Endothelial cell of hepatic sinusoid (primary cell): ENCODE measurements at regions not wholly inside any gene's neighbourhood (a gene's known extent, or its start where the extent isn't known, plus 50 kb on each side); places are given as distances from the start of the nearest gene placed in this dataset.
"Not testable (repeated sequence)": the region's sequence is repeated elsewhere in the genome, so short reads cannot be mapped to it uniquely, and the experiment has no call there.

Experiments
- in situ Hi-C: cut with HindIII; loops from 2 replicates; pipeline ENCODE4 v1.10.0; 2017; ENCODE audit warnings: low sequenced_read_pairs

- in situ Hi-C loops = no loop called here
Observed at GRCh38 chr10:53441843-53442242, 669.3 kb upstream of the MBL2 start.

GRCh38 chr10:53440601-53441000, 668.0 kb upstream of the MBL2 start:
- in situ Hi-C loops = no loop called here

GRCh38 chr10:53439075-53439474, 666.5 kb upstream of the MBL2 start:
- in situ Hi-C loops = not testable (repeated sequence)

DNA sequence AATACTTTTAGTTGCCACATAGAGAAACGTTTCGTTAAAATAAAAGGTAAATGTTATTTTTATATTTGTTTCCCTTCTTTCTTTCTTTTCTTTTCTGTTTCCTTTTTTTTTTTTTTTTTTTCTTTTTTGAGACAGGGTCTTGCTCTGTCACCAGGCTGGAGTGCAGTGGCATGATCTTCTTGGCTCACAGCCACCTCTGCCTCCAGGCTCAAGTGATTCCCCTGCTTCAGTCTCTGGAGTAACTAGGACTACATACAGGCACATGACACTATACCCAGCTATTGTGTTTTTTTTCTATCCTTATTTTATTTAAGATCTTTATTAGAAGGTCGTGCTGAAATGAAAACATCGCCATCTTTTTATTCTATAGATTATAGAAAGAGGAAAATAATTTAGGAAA, 661.8 kb upstream of the MBL2 start:
- in situ Hi-C loops = no loop called here

- in situ Hi-C loops = no loop called here
Observed at GRCh38 chr10:53432035-53432434, 659.5 kb upstream of the MBL2 start.

DNA sequence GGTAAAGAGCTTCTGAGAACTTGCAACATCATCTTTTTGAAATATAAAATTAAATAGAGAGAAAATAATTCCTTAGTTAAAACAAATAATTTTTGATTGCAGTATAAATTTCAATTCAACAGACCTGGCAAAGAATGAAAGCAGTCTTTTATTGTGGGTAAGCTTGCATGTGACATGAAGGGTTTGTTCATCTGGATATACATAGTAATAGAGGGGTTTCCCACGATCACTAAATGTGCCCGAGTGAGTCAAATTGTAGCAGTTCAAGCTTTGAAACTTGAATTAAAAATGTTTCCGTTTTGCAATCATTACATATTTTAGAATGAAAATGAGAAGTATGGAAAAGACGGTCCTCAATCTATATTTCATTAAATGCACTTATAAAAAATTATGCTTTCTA, 658.4 kb upstream of the MBL2 start:
- in situ Hi-C loops = no loop called here

- in situ Hi-C loops = no loop called here
Observed at GRCh38 chr10:53430127-53430891, 657.7 kb upstream of the MBL2 start.

- in situ Hi-C loops = no loop called here
Observed at GRCh38 chr10:53422223-53422888, 649.8 kb upstream of the MBL2 start.

DNA sequence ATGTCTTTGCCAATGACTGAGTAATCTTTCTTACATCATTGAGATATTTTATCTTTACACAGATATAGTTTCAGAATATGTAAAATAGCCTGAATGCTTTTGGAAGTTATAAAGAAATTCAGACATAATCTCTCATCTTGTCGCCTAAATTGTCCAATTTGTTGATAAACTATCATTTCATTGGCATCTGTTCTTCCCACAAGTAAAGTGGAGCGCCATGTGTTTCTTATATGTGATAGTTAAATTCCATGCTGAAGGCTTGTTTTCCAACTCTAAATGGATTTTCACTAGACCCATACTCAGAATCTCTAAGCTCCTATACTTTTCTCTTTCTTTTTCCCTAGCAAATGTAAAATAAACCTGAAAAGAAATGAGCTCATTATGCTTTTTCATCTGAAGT, 640.1 kb upstream of the MBL2 start:
- in situ Hi-C loops = no loop called here

DNA sequence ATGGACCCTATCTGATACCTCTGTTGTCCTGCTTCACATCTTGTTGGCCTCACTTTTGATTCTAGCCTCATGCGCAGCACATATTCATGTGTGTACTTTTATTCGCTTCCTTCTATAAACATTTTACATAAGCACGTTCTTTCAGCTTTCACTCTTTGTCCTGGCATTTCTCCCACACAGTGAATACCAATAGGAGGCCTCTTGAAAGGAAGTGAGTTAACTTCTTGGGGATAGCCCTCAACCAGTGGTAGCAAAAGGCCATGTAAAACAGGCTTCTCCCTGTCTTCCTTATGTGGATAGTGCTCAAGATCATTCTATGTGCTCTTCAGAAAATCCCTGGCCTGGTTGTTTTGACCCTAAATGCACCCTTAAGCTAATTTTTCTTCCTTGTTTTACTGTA, 633.9 kb upstream of the MBL2 start:
- in situ Hi-C loops = no loop called here

DNA sequence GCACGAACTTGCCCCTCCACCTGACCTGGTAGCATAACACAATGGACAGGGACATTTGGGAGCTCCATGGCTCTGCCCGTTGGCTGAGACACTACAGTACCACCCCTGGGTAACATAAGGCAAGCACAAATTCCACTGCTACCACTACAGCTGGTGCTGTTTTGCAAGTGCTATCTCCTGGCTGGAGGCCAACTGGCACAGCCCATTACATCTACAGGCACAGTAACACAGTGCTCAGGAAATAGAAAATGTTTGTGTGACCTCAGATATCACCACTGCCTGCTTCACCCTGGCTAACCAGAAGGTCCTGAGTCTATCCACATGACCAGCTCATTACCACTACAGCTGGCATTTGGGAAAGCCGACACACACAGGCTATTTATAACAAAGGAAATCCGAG, 631.1 kb upstream of the MBL2 start:
- in situ Hi-C loops = no loop called here

DNA sequence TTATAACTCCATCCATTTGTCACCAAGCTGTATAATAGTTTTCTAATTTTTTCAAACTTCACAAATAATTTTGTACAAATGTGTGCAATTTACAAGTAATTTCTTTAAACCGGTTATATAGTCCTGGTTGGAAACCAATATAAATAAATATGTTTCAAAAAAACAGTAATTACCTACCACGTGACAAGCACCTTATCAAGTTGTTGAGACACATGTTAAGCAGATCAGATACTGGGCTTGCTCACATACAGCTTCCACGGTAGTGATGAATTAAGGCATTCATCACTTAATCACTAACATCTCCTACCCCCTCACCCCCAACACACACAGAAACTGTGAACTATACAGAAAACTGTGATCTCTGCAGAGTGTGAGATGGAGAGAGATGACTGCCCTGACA, 630.0 kb upstream of the MBL2 start:
- in situ Hi-C loops = no loop called here

DNA sequence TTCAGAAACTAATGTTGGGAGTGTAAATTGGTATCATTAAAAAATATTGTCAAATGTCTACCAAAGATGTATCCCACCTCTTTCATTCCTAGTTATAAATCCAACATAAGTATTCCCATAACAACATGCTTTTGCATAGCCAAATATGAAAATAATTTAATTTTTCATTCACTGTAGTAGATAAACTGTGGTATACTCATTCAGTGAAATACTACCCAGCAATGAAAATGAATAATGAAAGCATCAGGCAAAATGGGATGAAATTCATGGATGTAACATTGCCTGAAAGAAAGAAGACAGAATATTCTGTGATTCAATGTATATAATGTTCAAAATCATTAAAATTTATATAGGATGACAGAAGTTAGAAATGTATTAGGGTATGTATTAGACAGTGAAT, 629.0 kb upstream of the MBL2 start:
- in situ Hi-C loops = no loop called here

- in situ Hi-C loops = no loop called here
Observed at GRCh38 chr10:53396876-53397275, 624.3 kb upstream of the MBL2 start.

GRCh38 chr10:53395449-53395848, 622.9 kb upstream of the MBL2 start:
- in situ Hi-C loops = no loop called here

DNA sequence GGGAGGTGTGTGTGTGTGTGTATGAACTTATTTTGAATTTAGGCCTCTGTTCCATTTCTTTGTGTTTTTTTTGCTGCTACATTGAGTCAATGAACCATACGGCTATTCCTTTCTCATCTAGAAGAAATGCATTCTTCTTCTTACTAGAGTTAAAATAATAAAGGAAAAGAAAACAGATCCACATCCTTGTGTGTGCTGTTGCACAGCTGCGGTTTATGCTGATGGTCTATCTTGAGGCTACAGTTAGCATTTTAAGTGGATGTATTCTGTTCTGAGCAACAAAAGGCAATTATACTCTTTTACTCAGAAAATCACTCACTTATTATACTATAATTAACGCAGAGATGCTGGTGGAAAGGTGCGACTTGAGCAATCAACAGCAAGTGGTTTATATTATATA, 615.0 kb upstream of the MBL2 start:
- in situ Hi-C loops = no loop called here

DNA sequence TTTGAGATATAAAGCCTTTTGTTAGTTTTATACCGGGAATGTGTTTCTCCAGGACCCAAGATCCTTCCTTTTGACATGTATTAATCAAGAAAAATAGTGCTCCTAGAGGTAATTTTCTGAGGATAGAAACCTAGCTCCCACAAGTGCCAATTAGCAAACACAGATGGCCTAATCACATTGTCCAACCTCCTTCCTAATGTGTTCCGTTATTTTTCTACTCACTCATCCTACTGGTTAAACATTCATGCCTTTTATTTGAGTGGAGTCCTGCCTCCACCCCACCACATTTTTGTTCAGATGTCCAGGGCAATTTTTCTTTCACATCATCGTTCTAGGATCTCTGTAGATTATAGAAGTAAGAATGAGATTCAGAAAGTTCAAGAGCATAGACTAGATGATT, 610.0 kb upstream of the MBL2 start:
- in situ Hi-C loops = no loop called here

GRCh38 chr10:53379956-53380355, 607.4 kb upstream of the MBL2 start:
- in situ Hi-C loops = no loop called here

- in situ Hi-C loops = no loop called here
Observed at GRCh38 chr10:53370347-53370746, 597.8 kb upstream of the MBL2 start.

- in situ Hi-C loops = no loop called here
Observed at GRCh38 chr10:53361936-53362335, 589.4 kb upstream of the MBL2 start.

DNA sequence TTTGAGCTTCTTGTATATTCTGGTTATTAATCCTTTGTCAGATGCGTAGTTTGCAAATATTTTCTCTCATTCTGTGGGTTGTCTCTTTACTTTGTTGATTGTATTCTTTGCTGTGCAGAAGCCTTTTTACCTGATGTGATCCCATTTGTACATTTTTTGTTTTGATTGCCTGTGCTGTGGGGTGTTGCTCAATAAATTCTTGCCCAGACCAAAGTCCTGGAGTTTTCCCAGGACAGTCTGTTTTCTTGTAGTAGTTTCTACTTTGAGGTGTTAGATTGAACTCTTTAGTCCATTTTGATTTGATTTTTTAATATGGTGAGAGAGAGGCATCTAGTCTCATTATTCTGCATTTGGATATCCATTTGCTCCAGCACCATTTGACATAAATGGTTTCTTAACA, 588.7 kb upstream of the MBL2 start:
- in situ Hi-C loops = no loop called here

- in situ Hi-C loops = not testable (repeated sequence)
Observed at GRCh38 chr10:53358978-53359377, 586.4 kb upstream of the MBL2 start.

- in situ Hi-C loops = no loop called here
Observed at GRCh38 chr10:53358536-53358935, 586.0 kb upstream of the MBL2 start.
